Panc1 (cell line): ENCODE measurements at regions not wholly inside any gene's neighbourhood (a gene's known extent, or its start where the extent isn't known, plus 50 kb on each side); places are given as distances from the start of the nearest gene placed in this dataset.

Source experiments
- ATAC-seq: fragments of 200-7000 bp; cut with Tn5 transposase; 2 replicates; pipeline ENCODE4 v1.9.1; 2020; ENCODE audit warnings: mild to moderate bottlenecking, moderate library complexity
- BruUV-seq: library from RNA; stranded (reverse); fragments of 400-500 nt; replicated peaks from 2 replicates; lab custom pipeline; 2021; lab: Mats Ljungman, UMichigan
- CTCF ChIA-PET: fragments of 300-600 bp; sonication (Branson Sonifier 250); formaldehyde crosslinking; loops from one replicate; lab custom pipeline; 2022; ENCODE audit warnings: antibody characterized with exemption; lab: Charles Lee
- POLR2A ChIA-PET: fragments of 300-600 bp; sonication (Branson Sonifier 250); formaldehyde crosslinking; loops from one replicate; lab custom pipeline; 2022; ENCODE audit warnings: antibody characterized with exemption; lab: Charles Lee
- DNase-seq: peaks from one replicate; pipeline ENCODE4 v3.0.0-alpha.2; 2010; ENCODE audit warnings: low read depth, low spot score
- H3K27ac ChIP-seq: 2 replicates; pipeline ENCODE4 v1.5.1; 2011; ENCODE audit warnings: mild to moderate bottlenecking, low read length, inconsistent platforms
- H3K27me3 ChIP-seq: fragments of 200-500 bp; sonication (Bioruptor generic); 2 replicates; pipeline ENCODE4 v1.6.0; 2014; ENCODE audit warnings: low read length, inconsistent platforms; ENCODE audit not compliant: control insufficient read depth, insufficient read depth
- H3K36me3 ChIP-seq: fragments of 200-500 bp; sonication (Bioruptor generic); 2 replicates; pipeline ENCODE4 v1.5.1; 2014; ENCODE audit warnings: inconsistent platforms, mild to moderate bottlenecking, low read length, moderate library complexity; ENCODE audit not compliant: control insufficient read depth, insufficient read depth
- H3K4me1 ChIP-seq: 2 replicates; pipeline ENCODE4 v1.5.1; 2011; ENCODE audit warnings: inconsistent platforms, mild to moderate bottlenecking, low read length, moderate library complexity; ENCODE audit not compliant: control insufficient read depth, insufficient read depth
- H3K4me3 ChIP-seq, 2 experiments: 2 replicates each; pipeline ENCODE4 v1.5.1; 2011 to 2012; ENCODE audit warnings: low read depth in 2 of 2, low read length in 2 of 2, mild to moderate bottlenecking in 2 of 2, inconsistent platforms in 1 of 2, moderate library complexity in 1 of 2
- H3K9me3 ChIP-seq: fragments of 200-500 bp; sonication (Bioruptor generic); 2 replicates; pipeline ENCODE4 v1.5.1; 2014; ENCODE audit warnings: low read depth, mild to moderate bottlenecking, inconsistent platforms, low read length, moderate library complexity; ENCODE audit not compliant: control insufficient read depth, insufficient read depth
- POLR2AphosphoS5 ChIP-seq: IDR thresholded peaks from 2 replicates; pipeline ENCODE4 v1.6.1; 2012; ENCODE audit warnings: mild to moderate bottlenecking, low read depth, low read length, moderate library complexity
- SIN3A ChIP-seq: IDR thresholded peaks from 2 replicates; pipeline ENCODE4 v1.6.1; 2012; ENCODE audit warnings: low read depth, mild to moderate bottlenecking, low read length, moderate library complexity, borderline replicate concordance; ENCODE audit not compliant: insufficient read depth
- TCF7L2 ChIP-seq: IDR thresholded peaks from 2 replicates; pipeline ENCODE4 v1.6.1; 2011; ENCODE audit warnings: mild to moderate bottlenecking, low read depth, low read length, inconsistent platforms
- in situ Hi-C: cut with HindIII; loops from 2 replicates; pipeline ENCODE4 v1.10.0; 2016; ENCODE audit warnings: low sequenced_read_pairs, low pct_unique_long_range_greater_than_20kb
- intact Hi-C: fragments of 100-400 bp; cut with micrococcal nuclease; formaldehyde crosslinking; loops from one replicate; pipeline ENCODE4 v1.10.0; 2022; ENCODE audit not compliant: unreplicated experiment
- TF ChIP-seq, protein P1 (sequence below), 2 experiments: IDR thresholded peaks; 2 replicates each; pipeline ENCODE4 v1.6.1; 2011 to 2012; ENCODE audit warnings: low read depth in 2 of 2, control low read depth in 1 of 2, low read length in 1 of 2, mild to moderate bottlenecking in 1 of 2, moderate library complexity in 1 of 2; ENCODE audit not compliant: insufficient read depth in 1 of 2
- TF ChIP-seq, protein P2 (sequence below): fragments of 450-650 bp; IDR thresholded peaks from 2 replicates; pipeline ENCODE4 v1.5.1; 2017; ENCODE audit warnings: mild to moderate bottlenecking

- POLR2A ChIA-PET: no interaction called here
- TF ChIP-seq, protein P1, sequence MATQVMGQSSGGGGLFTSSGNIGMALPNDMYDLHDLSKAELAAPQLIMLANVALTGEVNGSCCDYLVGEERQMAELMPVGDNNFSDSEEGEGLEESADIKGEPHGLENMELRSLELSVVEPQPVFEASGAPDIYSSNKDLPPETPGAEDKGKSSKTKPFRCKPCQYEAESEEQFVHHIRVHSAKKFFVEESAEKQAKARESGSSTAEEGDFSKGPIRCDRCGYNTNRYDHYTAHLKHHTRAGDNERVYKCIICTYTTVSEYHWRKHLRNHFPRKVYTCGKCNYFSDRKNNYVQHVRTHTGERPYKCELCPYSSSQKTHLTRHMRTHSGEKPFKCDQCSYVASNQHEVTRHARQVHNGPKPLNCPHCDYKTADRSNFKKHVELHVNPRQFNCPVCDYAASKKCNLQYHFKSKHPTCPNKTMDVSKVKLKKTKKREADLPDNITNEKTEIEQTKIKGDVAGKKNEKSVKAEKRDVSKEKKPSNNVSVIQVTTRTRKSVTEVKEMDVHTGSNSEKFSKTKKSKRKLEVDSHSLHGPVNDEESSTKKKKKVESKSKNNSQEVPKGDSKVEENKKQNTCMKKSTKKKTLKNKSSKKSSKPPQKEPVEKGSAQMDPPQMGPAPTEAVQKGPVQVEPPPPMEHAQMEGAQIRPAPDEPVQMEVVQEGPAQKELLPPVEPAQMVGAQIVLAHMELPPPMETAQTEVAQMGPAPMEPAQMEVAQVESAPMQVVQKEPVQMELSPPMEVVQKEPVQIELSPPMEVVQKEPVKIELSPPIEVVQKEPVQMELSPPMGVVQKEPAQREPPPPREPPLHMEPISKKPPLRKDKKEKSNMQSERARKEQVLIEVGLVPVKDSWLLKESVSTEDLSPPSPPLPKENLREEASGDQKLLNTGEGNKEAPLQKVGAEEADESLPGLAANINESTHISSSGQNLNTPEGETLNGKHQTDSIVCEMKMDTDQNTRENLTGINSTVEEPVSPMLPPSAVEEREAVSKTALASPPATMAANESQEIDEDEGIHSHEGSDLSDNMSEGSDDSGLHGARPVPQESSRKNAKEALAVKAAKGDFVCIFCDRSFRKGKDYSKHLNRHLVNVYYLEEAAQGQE (IDR thresholded peaks at IDR 0.05; ENCODE audit: insufficient read depth in 1 of 2, low read depth in 2 of 2, low read length in 1 of 2): no peak
- TF ChIP-seq, protein P2, sequence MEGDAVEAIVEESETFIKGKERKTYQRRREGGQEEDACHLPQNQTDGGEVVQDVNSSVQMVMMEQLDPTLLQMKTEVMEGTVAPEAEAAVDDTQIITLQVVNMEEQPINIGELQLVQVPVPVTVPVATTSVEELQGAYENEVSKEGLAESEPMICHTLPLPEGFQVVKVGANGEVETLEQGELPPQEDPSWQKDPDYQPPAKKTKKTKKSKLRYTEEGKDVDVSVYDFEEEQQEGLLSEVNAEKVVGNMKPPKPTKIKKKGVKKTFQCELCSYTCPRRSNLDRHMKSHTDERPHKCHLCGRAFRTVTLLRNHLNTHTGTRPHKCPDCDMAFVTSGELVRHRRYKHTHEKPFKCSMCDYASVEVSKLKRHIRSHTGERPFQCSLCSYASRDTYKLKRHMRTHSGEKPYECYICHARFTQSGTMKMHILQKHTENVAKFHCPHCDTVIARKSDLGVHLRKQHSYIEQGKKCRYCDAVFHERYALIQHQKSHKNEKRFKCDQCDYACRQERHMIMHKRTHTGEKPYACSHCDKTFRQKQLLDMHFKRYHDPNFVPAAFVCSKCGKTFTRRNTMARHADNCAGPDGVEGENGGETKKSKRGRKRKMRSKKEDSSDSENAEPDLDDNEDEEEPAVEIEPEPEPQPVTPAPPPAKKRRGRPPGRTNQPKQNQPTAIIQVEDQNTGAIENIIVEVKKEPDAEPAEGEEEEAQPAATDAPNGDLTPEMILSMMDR: no peak
- TF ChIP-seq TCF7L2 (no peak), POLR2AphosphoS5 (no peak), SIN3A (no peak)
- intact Hi-C loops: no loop called here
- H3K4me3 ChIP-seq: no peak overlapping the region
- BruUV-seq: no TSS peak
- CTCF ChIA-PET: no interaction called here
- H3K27me3 ChIP-seq: peaks cover 33% of the 10 kb centered on the region
- no peaks in the 10 kb centered on the region for H3K36me3 ChIP-seq
- in situ Hi-C loops: no loop called here
- no peaks in the 10 kb centered on the region for H3K9me3 ChIP-seq
- no peak overlapping the region for H3K27ac ChIP-seq
- ATAC-seq: no peak
- DNase-seq: no peak
- no peaks in the 10 kb centered on the region for H3K4me1 ChIP-seq
Observed at GRCh38 chr18:78293940-78294541, 685.6 kb upstream of the SALL3 start.

DNA sequence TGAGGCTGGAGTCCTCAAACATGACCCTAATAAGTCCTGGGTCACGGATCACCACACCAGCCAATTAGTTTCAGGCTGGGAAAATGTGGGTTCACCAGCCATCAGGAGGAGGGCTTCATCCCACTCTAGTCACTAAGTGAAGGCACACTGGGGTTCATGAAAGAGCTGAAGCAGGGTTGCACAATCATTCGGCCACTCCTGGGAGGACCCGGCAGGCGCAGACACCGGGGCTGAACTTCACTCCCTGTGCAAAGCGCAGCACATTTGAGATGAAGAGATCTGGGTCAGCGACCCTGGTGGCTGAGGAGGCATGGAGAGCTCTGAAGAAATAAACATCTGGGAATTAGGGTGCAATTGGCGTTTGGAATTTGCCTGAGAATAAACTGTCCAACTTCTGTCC, 684.4 kb upstream of the SALL3 start:
- H3K27me3 ChIP-seq: peaks cover 33% of the 10 kb centered on the region
- CTCF ChIA-PET: no interaction called here
- ATAC-seq: no peak

More for the DNA sequence above, 684.4 kb upstream of the SALL3 start:
- in situ Hi-C loops (no loop called here), intact Hi-C loops (no loop called here)
- H3K4me3 ChIP-seq: no peak overlapping the region
- no peak overlapping the region for H3K27ac ChIP-seq
- DNase-seq: no peak
- TF ChIP-seq POLR2AphosphoS5 (no peak), TCF7L2 (no peak), SIN3A (no peak)
- TF ChIP-seq, protein P2: no peak
- TF ChIP-seq, protein P1 (IDR thresholded peaks at IDR 0.05; ENCODE audit: insufficient read depth in 1 of 2, low read depth in 2 of 2, low read length in 1 of 2): no peak
- H3K9me3 ChIP-seq: no peaks in the 10 kb centered on the region
- no peaks in the 10 kb centered on the region for H3K36me3 ChIP-seq
- H3K4me1 ChIP-seq: no peaks in the 10 kb centered on the region
- POLR2A ChIA-PET: no interaction called here
- no TSS peak for BruUV-seq
